A549 (cell line): ENCODE measurements at regions not wholly inside any gene's neighbourhood (a gene's known extent, or its start where the extent isn't known, plus 50 kb on each side); places are given as distances from the start of the nearest gene placed in this dataset.

Experiments
- ATAC-seq, 2 experiments: fragments of 200-7000 bp in 1 of 2; fragments of >200 bp in 1 of 2; cut with Nextera tagmentation in 1 of 2; cut with Tn5 transposase in 1 of 2; 3 replicates each; pipeline versions ENCODE4 v1.8.0 to v1.9.1; 2018 to 2020; ENCODE audit warnings: mild to moderate bottlenecking in 1 of 2, moderate library complexity in 1 of 2
- CTCF ChIA-PET: fragments of 300-600 bp; sonication (Branson Sonifier 250); formaldehyde crosslinking; extraction: SDS; loops from one replicate; lab custom pipeline; 2021; ENCODE audit warnings: antibody characterized with exemption, inconsistent platforms; lab: Yijun Ruan, JAX
- POLR2A ChIA-PET: fragments of 350-600 bp; formaldehyde crosslinking; extraction: SDS; loops from one replicate; lab custom pipeline; 2021; ENCODE audit warnings: antibody characterized with exemption, inconsistent platforms; lab: Yijun Ruan, JAX
- DNase-seq, 2 experiments: peaks; one replicate each; pipeline versions ENCODE4 v3.0.0 to v3.0.0-alpha.2; 2011 to 2016; ENCODE audit warnings: low read depth in 1 of 2, low spot score in 1 of 2
- FAIRE-seq: peaks from 2 replicates; lab custom pipeline; 2011; peaks lifted over from hg19 to GRCh38; lab: Jason Lieb, UNC
- H3K27ac ChIP-seq, 2 experiments: fragments of >200 bp; sonication (Bioruptor Twin); formaldehyde crosslinking; 3 replicates each; pipeline ENCODE4 v1.5.1; 2016 to 2017
- H3K4me1 ChIP-seq: fragments of >200 bp; sonication (Bioruptor Twin); formaldehyde crosslinking; 3 replicates; pipeline ENCODE4 v1.6.1; 2016
- H3K4me2 ChIP-seq: fragments of >200 bp; sonication (Bioruptor Twin); formaldehyde crosslinking; 3 replicates; pipeline ENCODE4 v1.6.1; 2016
- H3K4me3 ChIP-seq: fragments of >200 bp; sonication (Bioruptor Twin); formaldehyde crosslinking; 3 replicates; pipeline ENCODE4 v1.5.1; 2016
- H3K9me3 ChIP-seq: fragments of >200 bp; sonication (Bioruptor Twin); formaldehyde crosslinking; 3 replicates; pipeline ENCODE4 v1.6.1; 2016
- ATOH8 ChIP-seq: fragments of 250-450 bp; sonication (Bioruptor Pico); IDR thresholded peaks from 2 replicates; pipeline ENCODE4 v1.5.0; 2020; ENCODE audit warnings: low read depth, mild to moderate bottlenecking, moderate library complexity
- CBX2 ChIP-seq: fragments of 200-600 bp; sonication (generic); IDR thresholded peaks from 2 replicates; pipeline ENCODE4 v1.6.1; 2016; ENCODE audit warnings: low read depth, mild to moderate bottlenecking, borderline replicate concordance
- CHD2 ChIP-seq: fragments of 150-350 bp; IDR thresholded peaks from 2 replicates; pipeline ENCODE4 v1.6.1; 2014; ENCODE audit warnings: low read length; ENCODE audit not compliant: partially characterized antibody
- CHD4 ChIP-seq: fragments of 200-600 bp; sonication (generic); IDR thresholded peaks from 2 replicates; pipeline ENCODE4 v1.6.1; 2016; ENCODE audit warnings: antibody characterized with exemption, mild to moderate bottlenecking, borderline replicate concordance
- E2F6 ChIP-seq: IDR thresholded peaks from 2 replicates; pipeline ENCODE4 v1.6.1; 2012; ENCODE audit warnings: low read depth, borderline replicate concordance
- EHF ChIP-seq: fragments of 250-450 bp; sonication (Bioruptor Pico); IDR thresholded peaks from 2 replicates; pipeline ENCODE4 v1.5.0; 2020; ENCODE audit warnings: mild to moderate bottlenecking
- ELK1 ChIP-seq: fragments of 150-350 bp; IDR thresholded peaks from 2 replicates; pipeline ENCODE4 v1.6.1; 2014; ENCODE audit warnings: low read depth, mild to moderate bottlenecking, low read length
- EP300 ChIP-seq, 2 experiments: fragments of >200 bp; sonication (Bioruptor Twin); formaldehyde crosslinking; IDR thresholded peaks; 2 replicates in 1 of 2; 3 replicates in 1 of 2; pipeline ENCODE4 v1.6.1; 2016 to 2017
- FOSB ChIP-seq: fragments of 250-450 bp; sonication (Bioruptor Pico); IDR thresholded peaks from 2 replicates; pipeline ENCODE4 v1.5.0; 2020; ENCODE audit warnings: mild to moderate bottlenecking, moderate library complexity
- FOSL2 ChIP-seq, 2 experiments: fragments of 450-650 bp in 1 of 2; fragments of >200 bp in 1 of 2; sonication (Bioruptor Twin) in 1 of 2; formaldehyde crosslinking; IDR thresholded peaks; 2 replicates each; pipeline versions ENCODE4 v1.5.0 to v1.6.1; 2016 to 2020; ENCODE audit warnings: mild to moderate bottlenecking in 1 of 2, moderate library complexity in 1 of 2
- GATA3 ChIP-seq: IDR thresholded peaks from 2 replicates; pipeline ENCODE4 v1.6.1; 2012; ENCODE audit warnings: borderline replicate concordance
- HOXA7 ChIP-seq: fragments of 250-450 bp; sonication (Bioruptor Pico); IDR thresholded peaks from 2 replicates; pipeline ENCODE4 v1.5.0; 2020; ENCODE audit warnings: mild to moderate bottlenecking, moderate library complexity
- JUNB ChIP-seq: fragments of >200 bp; sonication (Bioruptor Twin); formaldehyde crosslinking; IDR thresholded peaks from 2 replicates; pipeline ENCODE4 v1.6.1; 2016
- KDM5A ChIP-seq: fragments of 200-600 bp; sonication (generic); IDR thresholded peaks from 2 replicates; pipeline ENCODE4 v1.6.1; 2016; ENCODE audit warnings: antibody characterized with exemption, mild to moderate bottlenecking
- MAX ChIP-seq: IDR thresholded peaks from 2 replicates; pipeline ENCODE4 v1.6.1; 2012
- PBX3 ChIP-seq: IDR thresholded peaks from 2 replicates; pipeline ENCODE4 v1.6.1; 2012
- RCOR1 ChIP-seq: fragments of 150-350 bp; IDR thresholded peaks from 2 replicates; pipeline ENCODE4 v1.6.1; 2014; ENCODE audit warnings: antibody characterized with exemption, low read length, low read depth
- RNF2 ChIP-seq: fragments of 200-600 bp; sonication (generic); IDR thresholded peaks from 2 replicates; pipeline ENCODE4 v1.6.1; 2016; ENCODE audit warnings: low read depth, mild to moderate bottlenecking, antibody characterized with exemption, moderate library complexity, borderline replicate concordance
- SREBF2 ChIP-seq: fragments of 450-650 bp; IDR thresholded peaks from 2 replicates; pipeline ENCODE4 v1.6.1; 2014; ENCODE audit warnings: mild to moderate bottlenecking, moderate library complexity
- TFCP2L1 ChIP-seq: fragments of 250-450 bp; sonication (Bioruptor Pico); IDR thresholded peaks from 2 replicates; pipeline ENCODE4 v1.5.0; 2021; ENCODE audit warnings: mild to moderate bottlenecking
- WGBS: methylation state at CpG from one replicate; pipeline ENCODE4 v1.1.6; 2017; ENCODE audit errors: missing lambda C conversion rate; 5-methylcytosine and 5-hydroxymethylcytosine counted together

GRCh38 chr12:91502208-91502607 is 319.6 kb upstream of the DCN start:
- TF ChIP-seq KDM5A: no peak
- TF ChIP-seq PBX3: no peak
- TF ChIP-seq JUNB: no peak
- no peak for TF ChIP-seq TFCP2L1
- TF ChIP-seq ATOH8 (CRISPR knock-in tag): no peak
- no peak for TF ChIP-seq RCOR1
- TF ChIP-seq FOSB (CRISPR knock-in tag): no peak
- TF ChIP-seq E2F6: no peak
- no peak for TF ChIP-seq MAX
- no peak for TF ChIP-seq CHD4
- no peak for TF ChIP-seq CHD2
- POLR2A ChIA-PET: no interaction called here
- H3K4me1 ChIP-seq: no peaks in the 10 kb centered on the region
- no peak overlapping the region for H3K27ac ChIP-seq
- no peak overlapping the region for H3K4me2 ChIP-seq
- CTCF ChIA-PET: interaction anchor here (1.6 kb wide), 1 partner anchor 33 kb away, joined by 3 read pairs; no protein-coding TSS in a partner anchor
- no peak for FAIRE-seq
- no peak for DNase-seq
- 29% methylated on average over 4 of the region's 4 CpGs for WGBS
- no peaks in the 10 kb centered on the region for H3K9me3 ChIP-seq
- no peak overlapping the region for H3K4me3 ChIP-seq
- ATAC-seq: no peak

GRCh38 chr12:91496337-91496736 is 313.7 kb upstream of the DCN start:
- POLR2A ChIA-PET: no interaction called here
- H3K4me2 ChIP-seq: peak overlapping the region; percentile 24; the same call in 1 of the 3 replicates
- no peaks in the 10 kb centered on the region for H3K9me3 ChIP-seq
- no peak for ATAC-seq
- FAIRE-seq: no peak
- H3K27ac ChIP-seq: no peak overlapping the region
- WGBS: 23% methylated on average over 3 of the region's 3 CpGs
- no peaks in the 10 kb centered on the region for H3K4me1 ChIP-seq
- CTCF ChIA-PET: no interaction called here
- no peak for TF ChIP-seq EP300 (IDR thresholded peaks at IDR 0.05)
- no peak for TF ChIP-seq RNF2
- no peak for TF ChIP-seq FOSL2 (IDR thresholded peaks at IDR 0.05)
- TF ChIP-seq FOSL2 (CRISPR knock-in tag; IDR thresholded peaks at IDR 0.05): no peak
- no peak for TF ChIP-seq CHD4
- TF ChIP-seq EHF (CRISPR knock-in tag): no peak
- TF ChIP-seq ELK1: no peak
- no peak for TF ChIP-seq PBX3
- no peak for TF ChIP-seq E2F6
- H3K4me3 ChIP-seq: no peak overlapping the region
- peak in 1 of 2 experiments; percentile 27 for DNase-seq

GRCh38 chr12:91493308-91493707 is 310.7 kb upstream of the DCN start:
- no peak for ATAC-seq
- FAIRE-seq: no peak
- Histone ChIP-seq H3K4me3 (no peak overlapping the region), H3K4me1 (no peaks in the 10 kb centered on the region), H3K4me2 (no peak overlapping the region), H3K27ac (no peak overlapping the region), H3K9me3 (no peaks in the 10 kb centered on the region)
- ChIA-PET CTCF (no interaction called here), POLR2A (no interaction called here)
- DNase-seq: no peak
- no peak for TF ChIP-seq FOSL2 (IDR thresholded peaks at IDR 0.05)
- no peak for TF ChIP-seq FOSL2 (CRISPR knock-in tag; IDR thresholded peaks at IDR 0.05)
- no peak for TF ChIP-seq SREBF2
- no peak for TF ChIP-seq HOXA7
- TF ChIP-seq GATA3: no peak
- TF ChIP-seq CBX2: no peak
